Femur (tissue), 1 donor: ENCODE measurements at regions not wholly inside any gene's neighbourhood (a gene's known extent, or its start where the extent isn't known, plus 50 kb on each side); places are given as distances from the start of the nearest gene placed in this dataset.

Experiments used
- DNase-seq: peaks from one replicate; pipeline ENCODE4 v3.0.0-alpha.2; 2017

- no peak for DNase-seq
Measured at GRCh38 chr2:106041150-106041549, 153.0 kb downstream of the UXS1 start.

GRCh38 chr2:106039634-106040315, 154.3 kb downstream of the UXS1 start:
- no peak for DNase-seq

- DNase-seq: no peak
Measured at GRCh38 chr2:106038601-106039375, 155.3 kb downstream of the UXS1 start.

GRCh38 chr2:106037932-106038331, 156.2 kb downstream of the UXS1 start:
- DNase-seq: no peak

- no peak for DNase-seq
Measured at GRCh38 chr2:106037262-106037661, 156.8 kb downstream of the UXS1 start.

- DNase-seq: no peak
Measured at GRCh38 chr2:106034325-106034724, 159.8 kb downstream of the UXS1 start.

GRCh38 chr2:106032676-106033075, 161.4 kb downstream of the UXS1 start:
- DNase-seq: no peak

GRCh38 chr2:106030287-106031268, 163.5 kb downstream of the UXS1 start:
- DNase-seq: peak; percentile 83

- DNase-seq: no peak
Measured at GRCh38 chr2:106028192-106028591, 165.9 kb downstream of the UXS1 start.

- no peak for DNase-seq
Measured at GRCh38 chr2:106026271-106027190, 167.6 kb downstream of the UXS1 start.

- no peak for DNase-seq
Measured at GRCh38 chr2:106025796-106026195, 168.3 kb downstream of the UXS1 start.

- DNase-seq: no peak
Measured at GRCh38 chr2:106021662-106022028, 172.5 kb downstream of the UXS1 start.

- peak; percentile 63 for DNase-seq
Measured at GRCh38 chr2:106020821-106021661, 173.1 kb downstream of the UXS1 start.

- DNase-seq: peak; percentile 65
Measured at GRCh38 chr2:106020032-106020431, 174.1 kb downstream of the UXS1 start.

GRCh38 chr2:106018141-106018540, 176.0 kb downstream of the UXS1 start:
- DNase-seq: no peak

GRCh38 chr2:106012591-106013347, 181.3 kb downstream of the UXS1 start:
- DNase-seq: no peak

GRCh38 chr2:106012001-106012590, 182.0 kb downstream of the UXS1 start:
- DNase-seq: no peak

- peak; percentile 54 for DNase-seq
Measured at GRCh38 chr2:106011380-106011779, 182.7 kb downstream of the UXS1 start.

GRCh38 chr2:106010818-106011355, 183.2 kb downstream of the UXS1 start:
- DNase-seq: no peak

GRCh38 chr2:106009096-106009495, 185.0 kb downstream of the UXS1 start:
- DNase-seq: no peak
